ENCODE measurements at regions not wholly inside any gene's neighbourhood (a gene's known extent, or its start where the extent isn't known, plus 50 kb on each side); places are given as distances from the start of the nearest gene placed in this dataset.

GRCh38 chr6:85961125-85961524 lies 318.4 kb upstream of the SYNCRIP start:
- TF ChIP-seq EZH2 (IDR thresholded peaks at IDR 0.05; ENCODE audit: low read length, unreplicated experiment) (no peak), CTCF (conservative IDR thresholded peaks at IDR 0.05; ENCODE audit: low read depth, low read length) (no peak)

Measured in PC-3 (cell line).